ENCODE measurements at regions not wholly inside any gene's neighbourhood (a gene's known extent, or its start where the extent isn't known, plus 50 kb on each side); places are given as distances from the start of the nearest gene placed in this dataset.

DNA sequence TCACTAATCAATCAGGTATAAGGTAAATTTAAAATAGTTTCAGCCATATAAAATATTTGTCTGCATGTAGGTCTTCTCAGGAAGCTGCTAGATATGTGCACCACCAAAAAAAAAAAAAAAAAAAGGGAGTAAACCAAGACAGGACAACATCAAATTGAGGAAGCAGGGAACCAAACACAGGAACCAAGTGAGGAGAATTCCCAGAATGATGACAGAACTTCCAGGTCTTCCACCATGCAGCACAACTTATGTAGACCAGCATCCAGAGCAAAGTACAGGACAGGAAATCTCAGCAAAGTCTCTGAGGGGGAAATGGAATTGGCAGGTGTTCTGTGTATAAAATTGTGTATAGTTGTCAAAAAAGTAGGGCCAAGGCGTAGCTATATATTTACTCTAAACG is 101.2 kb upstream of the CTSC start:
- BruUV-seq (replicated peaks) = no TSS peak
- no peak for DNase-seq (ENCODE audit: low read depth, low spot score)
- Histone ChIP-seq H3K9ac (ENCODE audit: low read length) (no peak overlapping the region), H3K4me2 (ENCODE audit: low read length) (no peak overlapping the region), H4K20me1 (ENCODE audit: insufficient read depth) (no peaks in the 10 kb centered on the region), H3K79me2 (ENCODE audit: insufficient read depth, low read length) (no peaks in the 10 kb centered on the region), H3K27me3 (ENCODE audit: insufficient read depth, low read length) (no peaks in the 10 kb centered on the region), H3K4me3 (replicated peaks in 1 of 2; ENCODE audit: low read depth in 1 of 2, low read length in 2 of 2) (no peak overlapping the region), H3K9me3 (ENCODE audit: control insufficient read depth in 1 of 2, insufficient read depth in 1 of 2, low read depth in 1 of 2, low read length in 2 of 2) (no peaks in the 10 kb centered on the region), H2AFZ (ENCODE audit: low read depth, low read length, poor library complexity, severe bottlenecking) (no peak overlapping the region), H3K4me1 (ENCODE audit: control insufficient read depth in 1 of 2, insufficient read depth in 2 of 2, low read length in 2 of 2) (no peaks in the 10 kb centered on the region), H3K36me3 (ENCODE audit: control insufficient read depth in 1 of 2, insufficient read depth in 2 of 2, low read length in 2 of 2) (no peaks in the 10 kb centered on the region), H3K9me2 (ENCODE audit: insufficient read depth) (no peaks in the 10 kb centered on the region), H3K27ac (ENCODE audit: low read depth, low read length) (no peak overlapping the region)
- ChIA-PET POLR2A (no interaction called here), CTCF (no interaction called here), RAD21 (ENCODE audit: low non-redundant PET in 1 of 2, low total read pairs in 2 of 2, uncharacterized antibody in 2 of 2, unreplicated experiment in 2 of 2) (no interaction called here)
- TF ChIP-seq TCF7L2 (IDR thresholded peaks at IDR 0.05; ENCODE audit: borderline replicate concordance, extremely low read depth, insufficient read depth, insufficient read length) (no peak), ZNF274 (IDR thresholded peaks at IDR 0.05; ENCODE audit: low read depth, low read length) (no peak), JUND (IDR thresholded peaks at IDR 0.05) (no peak), EZH2phosphoT487 (IDR thresholded peaks at IDR 0.05; ENCODE audit: borderline replicate concordance) (no peak), EGR1 (IDR thresholded peaks at IDR 0.05; ENCODE audit: low read depth) (no peak), SP1 (IDR thresholded peaks at IDR 0.05; ENCODE audit: low read depth) (no peak), RAD21 (IDR thresholded peaks at IDR 0.05; ENCODE audit: low read depth) (no peak), EZH2 (IDR thresholded peaks at IDR 0.05) (no peak), CEBPB (IDR thresholded peaks at IDR 0.05; ENCODE audit: low read depth) (no peak), ELF1 (IDR thresholded peaks at IDR 0.05; ENCODE audit: borderline replicate concordance, low read depth) (no peak), SRF (IDR thresholded peaks at IDR 0.05; ENCODE audit: low read depth) (no peak), ZFX (IDR thresholded peaks at IDR 0.05) (no peak), CBX3 (IDR thresholded peaks at IDR 0.05; ENCODE audit: low read depth) (no peak), POLR2AphosphoS5 (IDR thresholded peaks at IDR 0.05; ENCODE audit: low read depth, low read length) (no peak)
- TF ChIP-seq, protein P1, sequence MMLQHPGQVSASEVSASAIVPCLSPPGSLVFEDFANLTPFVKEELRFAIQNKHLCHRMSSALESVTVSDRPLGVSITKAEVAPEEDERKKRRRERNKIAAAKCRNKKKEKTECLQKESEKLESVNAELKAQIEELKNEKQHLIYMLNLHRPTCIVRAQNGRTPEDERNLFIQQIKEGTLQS (IDR thresholded peaks at IDR 0.05) = no peak
- TF ChIP-seq, protein P2, sequence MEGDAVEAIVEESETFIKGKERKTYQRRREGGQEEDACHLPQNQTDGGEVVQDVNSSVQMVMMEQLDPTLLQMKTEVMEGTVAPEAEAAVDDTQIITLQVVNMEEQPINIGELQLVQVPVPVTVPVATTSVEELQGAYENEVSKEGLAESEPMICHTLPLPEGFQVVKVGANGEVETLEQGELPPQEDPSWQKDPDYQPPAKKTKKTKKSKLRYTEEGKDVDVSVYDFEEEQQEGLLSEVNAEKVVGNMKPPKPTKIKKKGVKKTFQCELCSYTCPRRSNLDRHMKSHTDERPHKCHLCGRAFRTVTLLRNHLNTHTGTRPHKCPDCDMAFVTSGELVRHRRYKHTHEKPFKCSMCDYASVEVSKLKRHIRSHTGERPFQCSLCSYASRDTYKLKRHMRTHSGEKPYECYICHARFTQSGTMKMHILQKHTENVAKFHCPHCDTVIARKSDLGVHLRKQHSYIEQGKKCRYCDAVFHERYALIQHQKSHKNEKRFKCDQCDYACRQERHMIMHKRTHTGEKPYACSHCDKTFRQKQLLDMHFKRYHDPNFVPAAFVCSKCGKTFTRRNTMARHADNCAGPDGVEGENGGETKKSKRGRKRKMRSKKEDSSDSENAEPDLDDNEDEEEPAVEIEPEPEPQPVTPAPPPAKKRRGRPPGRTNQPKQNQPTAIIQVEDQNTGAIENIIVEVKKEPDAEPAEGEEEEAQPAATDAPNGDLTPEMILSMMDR (IDR thresholded peaks at IDR 0.05 in 2 of 3, conservative IDR thresholded peaks at IDR 0.05 in 1 of 3; ENCODE audit: borderline replicate concordance in 1 of 3, insufficient read depth in 1 of 3, low read depth in 2 of 3, low read length in 2 of 3) = no peak
- TF ChIP-seq, protein P3, sequence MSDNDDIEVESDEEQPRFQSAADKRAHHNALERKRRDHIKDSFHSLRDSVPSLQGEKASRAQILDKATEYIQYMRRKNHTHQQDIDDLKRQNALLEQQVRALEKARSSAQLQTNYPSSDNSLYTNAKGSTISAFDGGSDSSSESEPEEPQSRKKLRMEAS (IDR thresholded peaks at IDR 0.05) = no peak
- TF ChIP-seq, protein P4, sequence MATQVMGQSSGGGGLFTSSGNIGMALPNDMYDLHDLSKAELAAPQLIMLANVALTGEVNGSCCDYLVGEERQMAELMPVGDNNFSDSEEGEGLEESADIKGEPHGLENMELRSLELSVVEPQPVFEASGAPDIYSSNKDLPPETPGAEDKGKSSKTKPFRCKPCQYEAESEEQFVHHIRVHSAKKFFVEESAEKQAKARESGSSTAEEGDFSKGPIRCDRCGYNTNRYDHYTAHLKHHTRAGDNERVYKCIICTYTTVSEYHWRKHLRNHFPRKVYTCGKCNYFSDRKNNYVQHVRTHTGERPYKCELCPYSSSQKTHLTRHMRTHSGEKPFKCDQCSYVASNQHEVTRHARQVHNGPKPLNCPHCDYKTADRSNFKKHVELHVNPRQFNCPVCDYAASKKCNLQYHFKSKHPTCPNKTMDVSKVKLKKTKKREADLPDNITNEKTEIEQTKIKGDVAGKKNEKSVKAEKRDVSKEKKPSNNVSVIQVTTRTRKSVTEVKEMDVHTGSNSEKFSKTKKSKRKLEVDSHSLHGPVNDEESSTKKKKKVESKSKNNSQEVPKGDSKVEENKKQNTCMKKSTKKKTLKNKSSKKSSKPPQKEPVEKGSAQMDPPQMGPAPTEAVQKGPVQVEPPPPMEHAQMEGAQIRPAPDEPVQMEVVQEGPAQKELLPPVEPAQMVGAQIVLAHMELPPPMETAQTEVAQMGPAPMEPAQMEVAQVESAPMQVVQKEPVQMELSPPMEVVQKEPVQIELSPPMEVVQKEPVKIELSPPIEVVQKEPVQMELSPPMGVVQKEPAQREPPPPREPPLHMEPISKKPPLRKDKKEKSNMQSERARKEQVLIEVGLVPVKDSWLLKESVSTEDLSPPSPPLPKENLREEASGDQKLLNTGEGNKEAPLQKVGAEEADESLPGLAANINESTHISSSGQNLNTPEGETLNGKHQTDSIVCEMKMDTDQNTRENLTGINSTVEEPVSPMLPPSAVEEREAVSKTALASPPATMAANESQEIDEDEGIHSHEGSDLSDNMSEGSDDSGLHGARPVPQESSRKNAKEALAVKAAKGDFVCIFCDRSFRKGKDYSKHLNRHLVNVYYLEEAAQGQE (IDR thresholded peaks at IDR 0.05; ENCODE audit: low read depth) = no peak
- TF ChIP-seq, protein P5, sequence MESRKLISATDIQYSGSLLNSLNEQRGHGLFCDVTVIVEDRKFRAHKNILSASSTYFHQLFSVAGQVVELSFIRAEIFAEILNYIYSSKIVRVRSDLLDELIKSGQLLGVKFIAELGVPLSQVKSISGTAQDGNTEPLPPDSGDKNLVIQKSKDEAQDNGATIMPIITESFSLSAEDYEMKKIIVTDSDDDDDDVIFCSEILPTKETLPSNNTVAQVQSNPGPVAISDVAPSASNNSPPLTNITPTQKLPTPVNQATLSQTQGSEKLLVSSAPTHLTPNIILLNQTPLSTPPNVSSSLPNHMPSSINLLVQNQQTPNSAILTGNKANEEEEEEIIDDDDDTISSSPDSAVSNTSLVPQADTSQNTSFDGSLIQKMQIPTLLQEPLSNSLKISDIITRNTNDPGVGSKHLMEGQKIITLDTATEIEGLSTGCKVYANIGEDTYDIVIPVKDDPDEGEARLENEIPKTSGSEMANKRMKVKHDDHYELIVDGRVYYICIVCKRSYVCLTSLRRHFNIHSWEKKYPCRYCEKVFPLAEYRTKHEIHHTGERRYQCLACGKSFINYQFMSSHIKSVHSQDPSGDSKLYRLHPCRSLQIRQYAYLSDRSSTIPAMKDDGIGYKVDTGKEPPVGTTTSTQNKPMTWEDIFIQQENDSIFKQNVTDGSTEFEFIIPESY (IDR thresholded peaks at IDR 0.05; ENCODE audit: extremely low read depth, insufficient replicate concordance, low read length) = no peak
- intact Hi-C loops (cut with micrococcal nuclease) = no loop called here
- ATAC-seq = no peak

All from HCT116 (cell line).